DMS79 (cell line): ENCODE measurements at regions not wholly inside any gene's neighbourhood (a gene's known extent, or its start where the extent isn't known, plus 50 kb on each side); places are given as distances from the start of the nearest gene placed in this dataset.

ENCODE experiments used
- DNase-seq: peaks from one replicate; lab custom pipeline; 2025; lab: John Stamatoyannopoulos, UW

DNA sequence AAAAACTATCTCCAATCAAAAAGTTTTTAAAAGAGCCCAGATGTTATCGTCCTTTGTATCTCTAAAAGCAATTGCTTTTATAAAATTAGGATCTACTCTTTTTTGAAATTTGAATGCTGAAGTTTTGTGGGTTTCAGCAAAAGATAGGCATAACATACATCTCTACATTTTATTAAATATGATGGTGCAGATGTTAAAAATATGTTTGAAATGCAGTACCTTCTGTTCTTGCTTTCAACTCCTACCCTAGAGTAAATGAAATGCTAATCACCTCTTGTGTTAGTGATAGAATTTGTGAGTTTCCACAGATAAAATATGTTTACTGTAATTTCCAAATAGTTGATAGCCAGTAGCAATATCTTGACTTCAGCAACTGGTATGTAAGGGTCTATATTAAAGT lies 95.7 kb upstream of the VPREB1 start:
- no peak for DNase-seq

DNA sequence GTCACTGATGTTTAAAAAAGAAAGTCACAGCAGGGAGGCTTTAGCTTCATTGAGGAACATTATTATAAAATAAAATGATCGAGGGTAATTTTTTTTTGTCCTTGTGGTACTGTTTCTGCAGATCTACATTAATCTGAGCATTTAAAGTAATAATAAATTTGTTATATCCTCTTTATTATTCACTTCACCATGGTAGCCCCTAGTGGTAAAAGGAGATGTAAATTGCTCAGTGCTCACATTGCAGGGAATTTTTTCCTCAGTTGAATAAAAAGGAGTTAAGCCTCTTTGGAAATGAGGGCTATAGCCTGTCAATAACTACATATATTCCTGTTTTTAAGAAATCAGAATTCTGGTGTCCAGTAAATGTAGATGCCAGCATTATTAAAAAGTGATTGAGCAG lies 99.7 kb upstream of the VPREB1 start:
- no peak for DNase-seq

DNA sequence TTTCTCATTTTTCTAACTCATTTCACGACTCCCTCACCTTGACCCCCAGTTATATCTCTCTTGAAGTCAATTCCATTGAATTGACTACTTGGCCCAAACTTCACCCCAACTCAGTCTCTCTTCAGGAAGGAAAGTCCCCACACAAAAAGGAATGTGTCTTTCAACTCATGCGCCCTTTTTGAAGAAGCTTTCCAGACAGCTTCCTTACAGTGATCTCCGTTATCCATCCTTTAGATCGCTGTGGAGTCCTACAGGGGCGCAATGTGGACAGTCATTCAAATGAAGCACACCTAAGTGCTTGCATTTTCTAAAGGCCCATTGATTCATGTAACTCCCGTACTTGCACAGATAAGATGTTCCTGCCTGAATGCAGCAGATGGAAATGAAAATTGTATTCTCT lies 101.1 kb upstream of the VPREB1 start:
- DNase-seq = no peak

DNA sequence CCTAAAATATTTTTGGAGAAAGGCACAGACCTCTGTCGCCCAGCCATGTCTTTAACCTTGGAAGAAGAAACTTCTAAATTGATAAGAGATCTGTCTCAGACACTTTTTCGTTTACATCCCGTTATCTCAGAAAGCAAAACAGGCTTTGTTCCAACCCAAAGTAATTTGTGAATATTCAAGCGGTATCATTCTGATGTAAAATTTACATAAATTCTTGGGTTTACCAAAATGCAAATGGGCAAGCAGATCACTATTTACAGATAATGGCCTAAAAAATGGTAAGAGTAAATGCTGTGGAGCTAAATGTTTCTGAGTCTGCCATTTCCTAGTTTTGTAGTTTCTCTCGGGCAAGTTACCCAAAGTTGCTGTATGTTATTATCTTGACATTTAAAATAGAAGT lies 101.9 kb upstream of the VPREB1 start:
- no peak for DNase-seq

DNA sequence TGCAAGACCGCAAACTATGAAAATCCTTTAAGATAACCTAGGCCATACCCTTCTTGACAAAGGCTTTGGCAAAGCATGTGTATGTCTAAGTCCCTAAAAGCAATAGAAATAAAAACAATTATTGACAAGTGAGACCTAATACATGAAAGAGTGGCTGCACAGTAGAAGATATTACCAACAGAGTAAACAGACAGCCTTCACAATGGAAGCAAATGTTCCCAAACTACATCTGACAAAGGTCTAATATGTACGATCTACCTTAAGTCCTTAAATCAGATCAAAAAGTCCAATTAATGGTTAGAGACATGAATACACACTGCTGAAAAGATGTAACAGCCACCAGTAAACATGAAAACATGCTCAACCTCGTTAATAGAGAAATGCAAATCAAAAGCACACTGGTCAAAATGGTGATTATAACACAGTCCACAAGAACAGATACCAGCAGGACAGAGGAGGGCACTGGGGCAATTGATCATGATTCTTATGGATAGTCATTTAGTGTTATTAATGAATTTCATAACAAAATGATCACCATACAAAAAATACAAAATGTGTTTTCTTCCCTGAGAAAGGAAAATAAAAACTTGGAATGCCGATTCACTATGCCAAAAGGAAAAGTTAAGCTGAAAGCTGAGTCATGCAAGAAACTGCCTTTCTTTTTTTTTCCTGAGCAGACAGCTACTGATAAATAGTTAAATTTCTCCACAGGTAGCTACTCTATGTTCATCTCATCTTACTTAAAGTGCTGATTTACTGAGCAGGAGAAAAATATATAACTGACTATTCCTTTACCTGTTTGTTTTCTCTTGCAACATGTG lies 102.6 kb upstream of the VPREB1 start:
- DNase-seq = no peak

DNA sequence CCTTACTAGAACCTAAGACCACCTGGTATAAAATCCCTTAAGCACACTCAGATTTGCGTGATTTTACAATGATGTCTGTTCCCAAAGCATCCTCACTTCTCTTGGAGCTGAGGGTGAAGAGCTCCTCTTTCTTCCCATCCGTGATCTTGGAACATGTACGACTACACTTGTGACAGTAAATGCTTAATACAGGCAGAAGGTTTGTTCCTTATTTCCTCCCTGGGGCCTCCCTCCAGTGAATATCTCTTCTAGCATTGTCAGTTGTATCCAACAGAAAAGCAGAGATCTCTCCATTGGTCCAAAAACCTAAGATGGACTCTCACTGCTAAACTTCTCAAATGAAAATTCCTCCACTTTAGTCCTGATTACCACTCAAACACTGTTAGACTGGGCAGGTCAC lies 103.6 kb upstream of the VPREB1 start:
- no peak for DNase-seq

DNA sequence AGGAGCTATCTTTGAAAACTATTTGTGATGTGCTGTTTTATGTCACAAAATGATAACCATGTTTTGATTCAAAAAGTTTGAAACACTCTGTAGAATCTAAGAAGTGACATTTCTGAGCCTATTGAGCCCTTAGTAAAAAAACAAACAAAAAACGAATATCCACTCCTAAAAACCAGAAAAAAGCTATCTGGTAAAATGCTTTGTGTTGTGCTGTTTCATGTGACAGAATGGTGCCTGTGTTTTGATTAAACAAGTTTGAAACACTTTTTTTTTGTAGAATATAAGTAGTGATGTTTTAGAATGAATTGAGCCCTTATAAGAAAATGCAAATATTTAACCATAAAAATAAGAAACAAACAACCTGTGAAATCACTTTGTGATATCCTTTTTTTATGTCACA lies 105.2 kb upstream of the VPREB1 start:
- DNase-seq = no peak

DNA sequence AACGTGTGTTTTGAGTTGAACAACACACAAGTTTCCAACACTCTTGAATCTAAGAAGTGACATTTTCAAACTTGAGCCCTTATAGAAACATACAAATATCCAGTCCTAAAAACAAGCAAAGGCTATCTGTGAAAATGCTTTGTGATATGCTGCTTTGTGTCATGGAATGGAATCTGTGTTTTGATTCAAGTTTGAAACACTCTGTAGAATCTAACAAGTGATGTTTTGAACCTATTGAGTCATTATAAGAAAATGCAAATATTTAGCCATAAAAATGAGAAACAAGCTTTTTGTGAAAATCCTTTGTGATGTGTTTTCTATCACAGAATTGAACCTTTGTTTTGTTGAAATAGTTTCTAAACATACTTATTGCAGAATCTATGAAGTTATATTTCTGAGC lies 105.7 kb upstream of the VPREB1 start:
- DNase-seq = no peak

DNA sequence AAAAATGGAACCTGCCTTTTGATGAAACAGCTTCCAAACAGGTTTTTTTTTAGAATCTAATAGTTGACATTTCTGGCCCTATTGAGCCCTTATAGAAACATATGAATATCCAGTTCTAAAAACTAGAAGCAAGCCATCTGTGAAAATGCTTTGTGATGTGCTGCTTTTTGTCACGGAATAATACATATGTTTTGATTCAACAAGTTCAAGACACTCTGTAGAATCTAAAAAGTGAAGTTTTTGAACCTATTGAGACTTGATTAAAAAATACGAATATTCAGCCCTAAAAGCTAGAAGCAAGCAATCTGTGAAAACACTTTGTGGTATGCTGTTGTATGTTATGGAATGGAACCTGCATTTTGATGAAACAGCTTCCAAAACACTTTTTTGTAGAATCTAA lies 106.7 kb upstream of the VPREB1 start:
- no peak for DNase-seq

DNA sequence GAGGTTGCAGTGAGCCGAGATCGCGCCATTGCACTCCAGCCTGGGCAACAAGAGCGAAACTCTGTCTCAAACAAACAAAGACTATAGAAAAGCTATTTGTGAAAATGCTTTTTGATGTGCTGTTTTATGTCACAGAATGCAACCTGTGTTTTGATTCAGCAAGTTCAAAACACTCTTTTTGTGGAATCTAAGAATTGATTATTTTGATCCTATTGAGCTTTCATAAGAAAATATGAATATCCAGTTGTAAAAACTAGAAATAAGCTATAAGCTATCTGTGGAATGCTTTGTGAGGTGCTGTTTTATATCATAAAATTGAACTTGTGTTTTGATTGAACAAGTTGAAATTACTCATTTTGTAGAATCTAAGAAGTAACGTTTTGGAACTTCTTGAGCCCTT lies 110.7 kb upstream of the VPREB1 start:
- no peak for DNase-seq

DNA sequence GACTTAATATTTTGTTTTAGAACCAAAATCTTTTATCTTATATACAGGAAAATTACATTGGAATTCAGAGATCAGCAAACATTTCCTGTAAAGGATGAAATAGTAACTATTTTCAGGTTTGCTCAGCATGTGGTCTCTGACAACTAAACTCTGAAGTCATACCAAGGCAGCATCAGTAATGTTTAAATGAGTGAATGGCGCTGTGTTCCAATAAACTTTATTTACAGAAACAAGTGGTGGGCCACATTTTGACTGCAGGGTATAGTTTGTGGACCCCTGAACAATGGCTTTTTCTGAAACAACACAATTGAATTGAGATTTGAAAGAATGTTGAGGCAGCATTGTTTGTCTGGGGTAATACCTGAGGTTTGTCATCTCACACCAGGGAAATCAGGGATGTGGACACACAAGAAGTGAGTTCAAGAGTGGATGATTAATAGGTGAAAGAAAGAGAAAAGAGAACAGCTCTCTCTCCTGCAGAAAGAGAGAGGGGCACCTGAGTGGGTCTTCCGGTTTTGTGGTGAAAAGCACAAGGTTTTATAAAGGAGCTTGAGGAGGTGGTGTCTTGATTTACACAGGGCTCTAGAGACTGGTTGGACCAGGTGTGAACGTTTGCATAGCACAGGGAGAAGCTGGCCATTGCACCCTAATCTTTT lies 113.5 kb upstream of the VPREB1 start:
- DNase-seq = no peak

DNA sequence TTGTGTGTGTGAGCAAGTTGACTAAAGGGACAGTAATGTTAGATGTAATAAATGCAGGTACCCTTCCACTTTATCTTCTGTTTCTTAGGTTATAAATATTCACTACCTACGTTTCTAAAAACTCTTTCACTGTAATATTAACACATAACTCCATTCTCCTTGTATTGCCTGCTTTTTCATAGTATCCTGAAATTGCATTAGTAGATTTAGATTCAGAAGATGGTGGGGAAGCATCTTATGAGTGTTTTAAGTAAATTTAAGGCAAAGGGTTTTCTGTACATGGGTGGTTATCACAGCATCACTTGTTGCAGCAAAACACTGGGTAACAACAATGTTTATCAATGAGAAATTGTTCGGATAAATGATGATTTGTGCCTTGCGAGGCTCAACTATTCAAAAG lies 115.2 kb upstream of the VPREB1 start:
- no peak for DNase-seq

DNA sequence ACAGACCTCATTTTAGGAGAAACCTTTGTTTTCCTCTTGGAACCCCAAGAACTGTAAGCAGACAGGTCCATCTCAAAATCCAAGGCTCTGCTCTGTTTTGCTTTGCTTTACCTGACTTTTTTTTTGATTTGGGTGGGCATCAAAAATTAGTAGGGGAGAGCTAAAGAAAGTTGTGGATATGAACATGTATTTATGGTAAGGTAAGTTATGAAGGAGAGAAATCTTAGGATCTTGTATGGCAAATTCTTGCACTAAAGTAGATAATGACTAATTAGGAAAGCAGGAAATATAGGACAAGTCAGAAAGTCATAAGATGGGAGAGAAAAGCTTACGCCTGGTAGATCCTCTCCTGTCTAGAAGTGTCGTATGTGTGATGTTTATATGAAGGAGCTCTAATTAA lies 116.1 kb upstream of the VPREB1 start:
- no peak for DNase-seq

DNA sequence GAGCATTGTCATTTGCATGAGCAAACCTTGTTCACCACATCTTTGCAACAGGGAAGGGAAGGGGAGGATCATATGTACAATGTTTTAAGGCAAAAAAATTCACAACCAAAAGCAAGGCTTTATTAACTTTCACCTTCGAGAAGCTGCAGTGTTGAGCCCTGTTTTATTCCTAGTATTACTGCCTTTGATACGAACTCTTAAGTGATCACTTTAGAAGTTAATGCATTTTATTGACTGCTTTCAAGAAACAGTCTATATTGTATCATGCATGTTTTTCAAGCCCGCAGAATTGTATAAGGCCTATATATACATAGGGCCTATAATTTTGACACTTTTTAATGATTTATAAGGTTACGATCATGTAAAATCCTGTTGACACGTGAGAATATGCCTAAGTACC lies 117.5 kb upstream of the VPREB1 start:
- DNase-seq = no peak

DNA sequence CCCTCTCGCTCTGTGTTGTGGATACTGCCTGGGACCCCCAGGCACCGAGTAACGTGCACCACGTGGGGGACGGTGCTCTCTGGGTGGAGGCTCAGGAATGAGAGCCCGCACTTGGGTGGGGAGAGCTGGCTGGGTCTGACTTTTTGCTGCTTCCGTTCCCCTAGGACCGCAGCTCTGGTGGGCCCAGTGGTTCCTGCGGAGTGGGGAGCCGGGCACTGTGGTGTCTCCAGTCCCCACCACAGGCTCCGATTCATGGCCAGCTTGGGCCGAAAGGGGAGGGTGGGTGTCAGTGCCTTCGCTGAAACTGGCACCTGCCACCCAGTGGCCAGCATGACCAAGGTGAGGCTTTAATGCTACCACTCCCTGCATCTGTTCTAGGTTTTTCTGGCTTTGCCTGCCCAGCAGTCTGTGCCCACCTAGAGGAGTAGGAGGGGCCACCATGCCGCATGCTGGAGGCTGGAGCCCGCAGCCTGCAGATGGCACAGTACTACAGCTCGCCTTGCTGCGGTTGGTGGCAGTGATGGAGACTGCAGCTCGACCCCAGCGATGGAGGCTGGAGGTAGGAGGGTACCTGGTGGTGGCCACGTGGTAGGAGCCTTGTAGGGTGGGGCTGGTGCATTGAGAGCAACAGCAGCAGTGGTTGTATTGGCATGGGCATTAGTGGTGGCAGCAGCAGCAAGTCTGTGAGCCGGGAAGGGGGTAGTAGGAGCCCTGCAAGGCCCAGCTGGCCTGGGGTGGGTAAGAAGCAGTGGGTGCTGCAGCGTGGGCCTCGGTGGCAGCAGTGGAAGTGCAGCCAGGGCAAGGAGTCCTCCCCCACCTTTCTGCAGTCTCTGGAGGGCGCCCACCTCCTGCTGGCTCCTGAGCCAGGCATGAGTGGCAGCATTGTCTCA lies 118.8 kb upstream of the VPREB1 start:
- no peak for DNase-seq

DNA sequence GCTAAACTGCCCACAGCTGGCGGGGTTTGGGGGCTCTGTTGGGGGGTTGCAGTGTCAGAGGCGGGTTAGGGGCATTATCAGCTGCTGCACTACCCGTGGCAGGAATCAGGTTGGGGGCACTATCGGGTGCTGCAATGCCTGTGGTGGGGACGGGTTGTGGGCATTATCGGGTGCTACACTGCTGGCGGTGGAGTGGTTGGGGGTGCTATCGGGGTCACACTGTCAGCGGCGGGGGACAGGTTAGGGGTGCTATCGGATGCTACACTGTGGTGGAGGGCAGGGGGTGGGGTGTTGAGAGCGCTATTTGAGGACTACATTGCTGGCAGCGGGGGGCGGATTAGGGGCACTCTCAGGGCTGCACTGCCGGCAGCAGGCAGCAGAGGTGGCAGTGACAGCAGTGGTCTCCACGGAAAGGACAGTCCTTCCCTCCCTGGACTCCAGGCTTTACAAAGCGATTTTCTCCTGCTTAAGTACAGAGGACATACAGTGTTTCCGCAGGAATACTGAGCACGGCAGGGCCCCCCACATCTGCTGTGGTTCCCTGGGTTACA lies 119.5 kb upstream of the VPREB1 start:
- DNase-seq = no peak

DNA sequence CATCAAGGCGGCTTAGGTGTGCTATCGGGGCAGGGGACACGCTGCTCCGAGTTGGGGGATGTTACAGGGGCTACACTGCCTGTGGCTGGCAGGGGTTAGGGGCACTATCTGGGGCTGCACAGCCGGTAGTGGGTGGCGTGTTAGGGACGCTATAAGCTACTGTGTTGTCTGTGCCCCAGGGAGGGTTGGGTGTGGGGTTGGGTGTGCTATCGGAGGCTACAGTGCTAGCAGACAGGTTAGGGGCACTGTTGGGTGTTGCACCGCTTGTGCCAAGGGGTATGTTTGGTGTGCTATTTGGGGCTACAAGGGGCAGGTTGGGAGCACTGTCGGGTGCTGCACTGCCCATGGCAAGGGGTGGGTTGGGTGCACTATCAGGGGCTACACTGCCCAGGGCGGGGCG lies 120.2 kb upstream of the VPREB1 start:
- no peak for DNase-seq

DNA sequence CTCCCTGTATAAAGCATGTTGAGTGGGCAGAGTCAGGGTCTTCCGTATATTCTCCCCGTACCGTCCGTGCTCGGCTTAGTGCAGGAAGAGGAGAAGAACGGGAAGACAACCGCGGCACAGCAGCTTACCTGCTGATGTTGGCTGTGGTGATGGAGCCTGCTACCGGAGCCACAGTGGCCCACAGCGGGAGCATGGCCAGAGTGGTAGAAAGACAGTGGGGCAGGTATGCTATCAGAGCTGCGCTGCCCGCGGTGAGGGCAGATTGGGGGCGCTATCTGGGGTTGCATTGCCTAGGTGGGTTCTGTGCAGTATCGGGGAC lies 120.7 kb upstream of the VPREB1 start:
- no peak for DNase-seq

DNA sequence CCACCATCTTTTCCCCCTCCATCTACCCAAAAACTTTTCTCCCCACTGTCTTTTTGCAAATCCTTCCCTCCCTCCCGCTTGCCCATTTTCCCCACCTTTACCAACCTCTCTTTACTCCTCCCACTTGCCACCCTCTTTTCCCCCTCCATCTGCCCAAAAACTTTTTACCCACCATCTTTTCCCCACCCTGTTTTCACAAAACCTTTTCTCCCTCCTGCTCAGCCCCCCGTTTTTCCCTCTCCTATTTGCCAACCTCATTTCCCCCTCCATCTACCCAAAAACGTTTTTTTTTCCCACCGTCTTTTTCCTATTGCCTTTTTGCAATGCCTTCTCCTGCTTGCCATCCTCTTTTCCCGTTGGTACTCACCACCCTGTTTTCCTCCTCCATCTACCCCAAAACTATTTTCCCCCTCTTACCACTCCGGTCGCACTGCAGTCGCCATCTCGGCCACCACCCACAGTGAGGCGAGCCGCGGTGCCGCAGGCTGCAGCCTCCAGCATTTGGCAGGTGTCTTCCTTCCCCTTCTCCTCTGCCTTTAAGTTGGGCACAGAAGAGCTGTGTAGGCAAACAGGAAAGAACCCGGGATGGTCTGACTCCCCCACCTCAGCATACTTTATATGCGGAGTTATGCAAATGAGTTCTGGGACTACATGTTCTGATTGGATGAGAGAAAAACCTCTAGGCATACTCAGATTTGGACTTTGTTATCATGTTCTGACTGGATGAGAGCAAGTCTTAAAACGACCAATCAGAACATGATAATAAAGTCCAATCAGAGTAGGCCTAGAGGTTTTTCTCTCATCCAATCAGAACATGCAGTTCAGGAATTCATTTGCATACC lies 121.2 kb upstream of the VPREB1 start:
- no peak for DNase-seq

DNA sequence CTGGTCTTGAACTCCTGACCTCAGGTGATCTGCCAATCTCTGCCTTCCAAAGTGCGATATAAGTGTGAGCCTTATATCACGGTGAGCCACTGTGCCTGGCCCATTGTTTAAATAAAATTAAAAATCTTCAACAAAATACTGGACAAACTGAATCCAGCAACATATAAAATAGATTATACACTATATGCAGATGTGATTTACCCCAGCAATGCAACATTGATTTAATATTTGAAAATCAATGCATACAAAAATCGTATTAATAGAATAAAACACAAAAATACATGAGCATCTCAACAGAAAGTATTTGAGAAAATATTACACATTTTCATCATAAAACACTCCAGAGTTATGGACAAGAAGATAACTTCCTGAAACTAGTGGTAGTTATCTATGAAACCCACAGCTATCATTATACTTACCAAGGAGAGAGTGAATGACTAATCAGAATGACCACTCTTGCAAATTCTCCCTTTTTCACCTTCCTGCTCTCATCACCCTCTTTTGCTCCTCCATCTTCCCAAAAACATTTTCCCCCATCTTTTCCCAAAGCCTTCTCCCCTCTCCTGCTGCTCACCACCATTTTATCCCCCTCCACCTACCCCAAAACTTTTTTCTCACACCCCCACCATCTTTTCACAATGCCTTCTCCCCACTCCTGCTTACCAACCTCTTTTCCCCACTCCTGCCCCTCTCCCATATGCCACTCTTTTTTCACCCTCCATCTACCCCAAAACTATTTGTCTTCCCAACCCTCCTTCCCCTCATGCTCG lies 122.1 kb upstream of the VPREB1 start:
- DNase-seq = no peak

DNA sequence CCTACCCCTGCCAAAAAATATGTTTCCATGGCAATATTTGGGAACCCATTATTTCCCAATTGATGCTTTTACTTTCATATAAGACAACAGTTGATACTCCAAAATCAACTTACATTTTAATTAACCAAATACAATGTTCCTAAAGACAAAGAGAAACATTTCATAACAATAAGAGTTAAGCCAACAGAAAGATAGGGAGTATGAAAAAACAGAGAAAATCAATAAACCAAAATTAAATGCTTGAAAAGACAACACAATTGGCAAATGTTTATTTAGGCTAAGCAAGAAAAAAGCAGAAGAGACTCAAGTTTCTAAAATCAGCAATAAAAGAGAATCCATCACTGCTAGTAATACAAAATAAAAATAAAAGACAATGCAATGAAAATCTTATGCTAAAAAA lies 123.1 kb upstream of the VPREB1 start:
- DNase-seq = no peak
